ENCODE measurements at regions not wholly inside any gene's neighbourhood (a gene's known extent, or its start where the extent isn't known, plus 50 kb on each side); places are given as distances from the start of the nearest gene placed in this dataset.

DNA sequence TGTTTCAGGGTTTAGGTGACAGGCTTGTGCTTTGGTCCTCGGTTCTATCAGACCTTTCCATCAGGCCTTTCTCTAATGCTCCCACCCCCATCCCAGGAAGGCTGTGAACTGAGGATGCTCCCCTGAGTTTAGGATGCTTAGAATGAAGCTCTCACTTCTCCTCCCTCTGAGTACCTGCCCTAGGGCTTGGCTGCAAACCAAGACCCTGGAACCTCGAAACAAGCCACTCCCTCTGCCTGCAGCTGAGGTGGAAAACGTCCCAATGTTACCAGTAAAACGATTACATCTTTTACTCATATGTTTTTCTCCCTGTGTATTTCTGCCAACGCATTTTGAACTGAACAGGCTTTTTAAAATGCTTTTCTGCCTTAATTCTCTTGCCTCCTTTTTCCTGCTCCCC, 54.5 kb upstream of the BMAL1 start:
- Histone ChIP-seq H2AFZ (ENCODE audit: low read length) (no peak overlapping the region), H4K8ac (ENCODE audit: extremely low read depth, insufficient read depth, low read length) (no peak overlapping the region), H2BK12ac (ENCODE audit: low read depth, low read length) (no peak overlapping the region), H2AK5ac (ENCODE audit: low read depth, low read length) (no peak overlapping the region), H3K9ac (replicated peaks in 1 of 4; ENCODE audit: extremely low read depth in 1 of 4, low read depth in 3 of 4, low read length in 3 of 4) (no peak overlapping the region), H4K5ac (ENCODE audit: insufficient read length, low read depth, low read length) (no peak overlapping the region), H3K56ac (replicated peaks; ENCODE audit: insufficient read length, low read depth, low read length) (no peak overlapping the region), H3K79me1 (ENCODE audit: low read depth, low read length) (no peaks in the 10 kb centered on the region), H2BK15ac (ENCODE audit: low read length) (no peak overlapping the region), H3K4ac (replicated peaks; ENCODE audit: insufficient read length, low read depth, low read length) (no peak overlapping the region), H2BK5ac (ENCODE audit: low read depth, low read length) (no peak overlapping the region), H3K4me2 (ENCODE audit: insufficient read depth in 1 of 2, low read depth in 2 of 2, low read length in 2 of 2) (no peak overlapping the region), H2BK20ac (ENCODE audit: low read length) (no peak overlapping the region), H3K9me3 (ENCODE audit: insufficient read depth in 2 of 2, low read depth in 1 of 2, low read length in 1 of 2) (no peaks in the 10 kb centered on the region), H3K4me1 (replicated peaks in 1 of 4; ENCODE audit: control insufficient read depth in 3 of 4, insufficient read depth in 4 of 4, low read length in 3 of 4) (no peaks in the 10 kb centered on the region), H3K23ac (ENCODE audit: insufficient read length) (no peak overlapping the region), H4K91ac (replicated peaks; ENCODE audit: insufficient read length, low read length) (no peak overlapping the region), H3K79me2 (ENCODE audit: control insufficient read depth in 1 of 2, insufficient read depth in 2 of 2, low read length in 2 of 2) (no peaks in the 10 kb centered on the region), H3K23me2 (ENCODE audit: low read depth, low read length) (no peaks in the 10 kb centered on the region), H3K14ac (ENCODE audit: insufficient read length) (no peak overlapping the region), H3K36me3 (ENCODE audit: control insufficient read depth in 2 of 4, insufficient read depth in 4 of 4, low read length in 3 of 4) (no peaks in the 10 kb centered on the region), H2BK120ac (replicated peaks; ENCODE audit: low read depth, low read length) (no peak overlapping the region), H3K27me3 (replicated peaks in 1 of 4; ENCODE audit: control insufficient read depth in 3 of 4, extremely low read depth in 1 of 4, insufficient read depth in 3 of 4, low read length in 3 of 4) (no peaks in the 10 kb centered on the region), H4K20me1 (replicated peaks in 1 of 2; ENCODE audit: control insufficient read depth in 1 of 2, insufficient read depth in 2 of 2, low read length in 2 of 2) (no peaks in the 10 kb centered on the region), H3K4me3 (ENCODE audit: extremely low read depth in 1 of 4, insufficient read depth in 2 of 4, low read depth in 3 of 4, low read length in 4 of 4) (no peak overlapping the region), H3K18ac (ENCODE audit: extremely low read depth, low read length) (no peak overlapping the region), H3K27ac (ENCODE audit: low read depth, low read length) (no peak overlapping the region)
- ChIA-PET CTCF (ENCODE audit: partially characterized antibody) (interaction anchor here (0.6 to 8.2 kb wide), 10 partner anchors 9 to 1111 kb away, joined by 3 to 95 read pairs (median 4); no protein-coding TSS in a partner anchor), POLR2A (ENCODE audit: partially characterized antibody) (interaction anchor here (0.9 kb wide), 1 partner anchor 16 kb away, joined by 3 read pairs; no protein-coding TSS in a partner anchor)
- DNase-seq (ENCODE audit: low read depth in 1 of 2, low spot score in 2 of 2) (peak in 1 of 2 experiments; percentile 37), FAIRE-seq (no peak)
- WGBS, 2 experiments (ENCODE audit: extremely low coverage in 1 of 2, insufficient coverage in 1 of 2, insufficient read length in 1 of 2, insufficient replicate concordance in 2 of 2, low coverage in 1 of 2, low lambda C conversion rate in 2 of 2, missing lambda C conversion rate in 1 of 2) = 74% methylated on average over 5 of the region's 5 CpGs; no CpG with 5 or more reads in 1 of the 2 experiments
- no peak for TF ChIP-seq HDAC2 (IDR thresholded peaks at IDR 0.05; ENCODE audit: borderline replicate concordance in 1 of 2, low read depth in 2 of 2, low read length in 2 of 2)
- no peak for TF ChIP-seq TCF12 (IDR thresholded peaks at IDR 0.05; ENCODE audit: low read depth, low read length)
- TF ChIP-seq JUND (IDR thresholded peaks at IDR 0.05; ENCODE audit: low read length) = no peak
- TF ChIP-seq SIN3A (conservative IDR thresholded peaks at IDR 0.05 in 1 of 2, IDR thresholded peaks at IDR 0.05 in 1 of 2; ENCODE audit: low read depth in 1 of 2, low read length in 2 of 2) = no peak
- no peak for TF ChIP-seq EGR1 (IDR thresholded peaks at IDR 0.05; ENCODE audit: borderline replicate concordance, low read depth, low read length)
- TF ChIP-seq SP2 (IDR thresholded peaks at IDR 0.05; ENCODE audit: low read length) = no peak
